Brain microvascular endothelial cell (primary cell): ENCODE measurements at regions not wholly inside any gene's neighbourhood (a gene's known extent, or its start where the extent isn't known, plus 50 kb on each side); places are given as distances from the start of the nearest gene placed in this dataset.

ENCODE experiments used
- DNase-seq: peaks from one replicate; pipeline ENCODE4 v3.0.0-alpha.2; 2020
- H3K27ac ChIP-seq: fragments of 250-450 bp; sonication (Bioruptor Pico); 2 replicates; pipeline ENCODE4 v1.5.1; 2020; ENCODE audit warnings: mild to moderate bottlenecking, moderate library complexity
- H3K27me3 ChIP-seq: fragments of 250-450 bp; sonication (Bioruptor Pico); replicated peaks from 2 replicates; pipeline ENCODE4 v1.5.1; 2020; ENCODE audit warnings: mild to moderate bottlenecking
- H3K36me3 ChIP-seq: fragments of 250-450 bp; sonication (Bioruptor Pico); replicated peaks from 2 replicates; pipeline ENCODE4 v1.5.1; 2020; ENCODE audit warnings: mild to moderate bottlenecking
- H3K4me3 ChIP-seq: 2 replicates; pipeline ENCODE4 v1.5.1; 2011; ENCODE audit warnings: low read depth, mild to moderate bottlenecking, control low read depth, low read length, moderate library complexity
- in situ Hi-C: cut with HindIII; loops from 2 replicates; pipeline ENCODE4 v1.10.0; 2017; ENCODE audit warnings: low sequenced_read_pairs, low pct_ligation_motif_present
- TF ChIP-seq, protein P1 (sequence below): IDR thresholded peaks from 2 replicates; pipeline ENCODE4 v1.5.1; 2011; ENCODE audit warnings: low read depth, mild to moderate bottlenecking, moderate library complexity, low read length, control low read depth, inconsistent platforms; ENCODE audit errors: missing control alignments

DNA sequence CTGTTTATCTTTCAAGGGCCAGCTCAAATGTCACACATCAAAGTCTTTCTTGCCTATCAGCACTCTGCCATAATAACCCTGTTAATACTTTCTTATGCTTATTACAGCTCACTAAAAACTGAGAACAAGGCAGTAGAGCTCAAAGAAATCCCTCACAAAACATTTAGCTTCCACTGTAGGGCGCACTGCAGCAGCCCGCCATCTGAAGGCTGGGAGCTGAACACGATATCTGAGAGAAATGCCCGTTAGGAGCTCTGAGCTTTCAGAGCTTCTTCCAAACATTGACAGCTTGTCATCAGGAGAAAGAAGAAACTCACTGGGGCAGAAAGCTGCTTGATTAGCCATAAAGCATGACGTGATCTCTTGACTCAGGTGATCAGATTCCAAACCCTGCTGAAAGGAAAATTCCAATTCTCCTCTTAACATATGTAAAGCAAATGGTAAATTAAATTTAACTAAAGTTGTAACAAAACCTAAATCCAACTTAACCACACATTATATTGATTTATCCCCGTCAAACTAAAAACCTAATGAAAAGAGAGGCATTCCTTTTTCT, 175.7 kb downstream of the C12orf50 start:
- Histone ChIP-seq H3K27me3 (no peaks in the 10 kb centered on the region), H3K4me3 (no peak overlapping the region), H3K36me3 (no peaks in the 10 kb centered on the region), H3K27ac (no peak overlapping the region)
- TF ChIP-seq, protein P1, sequence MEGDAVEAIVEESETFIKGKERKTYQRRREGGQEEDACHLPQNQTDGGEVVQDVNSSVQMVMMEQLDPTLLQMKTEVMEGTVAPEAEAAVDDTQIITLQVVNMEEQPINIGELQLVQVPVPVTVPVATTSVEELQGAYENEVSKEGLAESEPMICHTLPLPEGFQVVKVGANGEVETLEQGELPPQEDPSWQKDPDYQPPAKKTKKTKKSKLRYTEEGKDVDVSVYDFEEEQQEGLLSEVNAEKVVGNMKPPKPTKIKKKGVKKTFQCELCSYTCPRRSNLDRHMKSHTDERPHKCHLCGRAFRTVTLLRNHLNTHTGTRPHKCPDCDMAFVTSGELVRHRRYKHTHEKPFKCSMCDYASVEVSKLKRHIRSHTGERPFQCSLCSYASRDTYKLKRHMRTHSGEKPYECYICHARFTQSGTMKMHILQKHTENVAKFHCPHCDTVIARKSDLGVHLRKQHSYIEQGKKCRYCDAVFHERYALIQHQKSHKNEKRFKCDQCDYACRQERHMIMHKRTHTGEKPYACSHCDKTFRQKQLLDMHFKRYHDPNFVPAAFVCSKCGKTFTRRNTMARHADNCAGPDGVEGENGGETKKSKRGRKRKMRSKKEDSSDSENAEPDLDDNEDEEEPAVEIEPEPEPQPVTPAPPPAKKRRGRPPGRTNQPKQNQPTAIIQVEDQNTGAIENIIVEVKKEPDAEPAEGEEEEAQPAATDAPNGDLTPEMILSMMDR, result no peak
- DNase-seq, result no peak
- in situ Hi-C loops, result no loop called here

GRCh38 chr12:87849074-87849473, 180.1 kb downstream of the C12orf50 start:
- Histone ChIP-seq H3K4me3 (no peak overlapping the region), H3K36me3 (no peaks in the 10 kb centered on the region), H3K27ac (no peak overlapping the region), H3K27me3 (no peaks in the 10 kb centered on the region)
- in situ Hi-C loops, result no loop called here
- no peak for DNase-seq
- TF ChIP-seq, protein P1, result no peak

DNA sequence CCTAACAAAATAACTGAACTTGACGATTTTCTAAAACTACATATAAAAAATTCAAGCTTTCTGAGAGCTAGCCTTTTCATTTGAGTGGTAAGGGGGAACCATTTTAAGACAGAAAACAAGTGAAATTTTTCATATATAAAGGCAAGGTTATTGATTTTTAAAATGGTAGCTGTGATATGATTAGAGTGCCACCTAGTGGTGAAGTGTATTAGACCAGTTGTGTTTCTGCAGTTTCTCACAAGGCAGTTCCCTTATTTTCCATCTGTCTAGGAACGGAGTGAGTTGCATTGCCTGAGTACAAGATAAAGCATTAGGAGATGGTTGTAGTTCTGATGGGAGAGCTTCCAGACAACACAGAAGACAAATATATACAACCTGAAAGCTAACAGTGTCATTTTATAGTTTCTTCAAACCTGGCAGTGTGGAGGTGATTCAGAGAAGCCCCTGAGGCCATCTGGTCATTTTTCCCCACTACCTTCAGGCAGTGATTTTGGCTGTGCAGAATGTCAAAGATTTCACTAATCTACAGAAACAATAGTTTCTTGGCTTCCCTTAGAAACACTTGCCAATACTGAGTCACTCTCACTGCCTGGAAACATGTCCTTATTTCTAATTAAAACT, 180.8 kb downstream of the C12orf50 start:
- H3K27ac ChIP-seq, result no peak overlapping the region
- H3K27me3 ChIP-seq, result no peaks in the 10 kb centered on the region
- peak; percentile 67 for DNase-seq
- no peak overlapping the region for H3K4me3 ChIP-seq
- in situ Hi-C loops, result no loop called here
- TF ChIP-seq, protein P1, result peak; percentile 61
- no peaks in the 10 kb centered on the region for H3K36me3 ChIP-seq

GRCh38 chr12:87847147-87847546, 182.1 kb downstream of the C12orf50 start:
- Histone ChIP-seq H3K36me3 (no peaks in the 10 kb centered on the region), H3K4me3 (no peak overlapping the region), H3K27me3 (no peaks in the 10 kb centered on the region), H3K27ac (no peak overlapping the region)
- TF ChIP-seq, protein P1, result no peak
- in situ Hi-C loops, result no loop called here
- DNase-seq, result no peak

DNA sequence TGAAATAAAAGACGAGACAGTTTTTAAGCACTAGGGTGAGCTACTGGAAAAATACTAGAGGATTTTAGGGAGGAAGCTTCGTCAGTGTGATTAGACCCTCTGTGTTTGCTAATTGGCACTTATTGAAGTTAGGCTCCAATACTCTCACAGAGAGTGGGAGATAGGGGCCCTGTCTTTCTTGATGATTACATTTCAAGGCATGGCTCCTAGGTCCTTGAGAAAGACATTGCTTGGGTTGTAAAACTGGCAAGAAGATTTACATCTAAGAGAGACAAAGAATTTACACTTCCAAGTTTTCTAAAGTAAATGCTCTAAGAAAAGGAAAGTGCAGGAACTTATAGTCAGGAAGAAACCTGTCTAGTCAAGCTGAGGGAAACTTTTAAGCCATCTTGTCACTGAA, 183.2 kb downstream of the C12orf50 start:
- no peaks in the 10 kb centered on the region for H3K36me3 ChIP-seq
- no peak for DNase-seq
- no peak overlapping the region for H3K4me3 ChIP-seq
- no peaks in the 10 kb centered on the region for H3K27me3 ChIP-seq
- H3K27ac ChIP-seq, result no peak overlapping the region
- TF ChIP-seq, protein P1, result no peak
- in situ Hi-C loops, result no loop called here

GRCh38 chr12:87841935-87842334, 187.3 kb downstream of the C12orf50 start:
- in situ Hi-C loops, result no loop called here
- no peak for DNase-seq
- H3K36me3 ChIP-seq, result no peaks in the 10 kb centered on the region
- H3K4me3 ChIP-seq, result no peak overlapping the region
- H3K27me3 ChIP-seq, result no peaks in the 10 kb centered on the region
- TF ChIP-seq, protein P1, result no peak
- H3K27ac ChIP-seq, result no peak overlapping the region
